ENCODE measurements at regions not wholly inside any gene's neighbourhood (a gene's known extent, or its start where the extent isn't known, plus 50 kb on each side); places are given as distances from the start of the nearest gene placed in this dataset.

GRCh38 chr11:122337704-122338103, 221.7 kb upstream of the BLID start:
- Mint-ChIP-seq H3K4me3 (no peak overlapping the region), H3K36me3 (no peaks in the 10 kb centered on the region), H3K27me3 (peaks cover 4% of the 10 kb centered on the region), H3K4me1 (no peaks in the 10 kb centered on the region), H3K27ac (no peak overlapping the region), H3K9me3 (no peaks in the 10 kb centered on the region)

GRCh38 chr11:122337241-122337640, 221.2 kb upstream of the BLID start:
- Mint-ChIP-seq H3K27me3 (peaks cover 4% of the 10 kb centered on the region), H3K9me3 (no peaks in the 10 kb centered on the region), H3K27ac (no peak overlapping the region), H3K36me3 (no peaks in the 10 kb centered on the region), H3K4me3 (no peak overlapping the region), H3K4me1 (no peaks in the 10 kb centered on the region)

DNA sequence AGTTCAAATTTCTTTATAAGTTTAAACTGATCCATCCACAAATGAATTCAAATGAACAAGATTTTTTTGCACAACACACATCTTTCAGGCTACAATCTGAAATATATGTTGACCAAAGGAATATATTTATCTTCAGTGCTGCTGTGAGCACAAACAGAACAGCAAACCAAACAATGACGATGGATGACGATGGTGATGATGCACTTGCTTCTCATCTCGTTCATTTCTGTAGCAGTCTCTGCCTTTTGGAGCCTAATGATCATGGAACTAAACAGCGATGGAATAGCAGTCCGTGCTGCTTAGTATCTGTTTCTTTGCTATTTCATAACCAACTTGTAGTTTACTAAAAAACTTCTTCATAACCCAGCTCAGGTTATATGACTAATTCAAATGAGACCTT, 220.7 kb upstream of the BLID start:
- Mint-ChIP-seq H3K27me3 (peaks cover 4% of the 10 kb centered on the region), H3K4me1 (no peaks in the 10 kb centered on the region), H3K27ac (no peak overlapping the region), H3K4me3 (no peak overlapping the region), H3K36me3 (no peaks in the 10 kb centered on the region), H3K9me3 (no peaks in the 10 kb centered on the region)

DNA sequence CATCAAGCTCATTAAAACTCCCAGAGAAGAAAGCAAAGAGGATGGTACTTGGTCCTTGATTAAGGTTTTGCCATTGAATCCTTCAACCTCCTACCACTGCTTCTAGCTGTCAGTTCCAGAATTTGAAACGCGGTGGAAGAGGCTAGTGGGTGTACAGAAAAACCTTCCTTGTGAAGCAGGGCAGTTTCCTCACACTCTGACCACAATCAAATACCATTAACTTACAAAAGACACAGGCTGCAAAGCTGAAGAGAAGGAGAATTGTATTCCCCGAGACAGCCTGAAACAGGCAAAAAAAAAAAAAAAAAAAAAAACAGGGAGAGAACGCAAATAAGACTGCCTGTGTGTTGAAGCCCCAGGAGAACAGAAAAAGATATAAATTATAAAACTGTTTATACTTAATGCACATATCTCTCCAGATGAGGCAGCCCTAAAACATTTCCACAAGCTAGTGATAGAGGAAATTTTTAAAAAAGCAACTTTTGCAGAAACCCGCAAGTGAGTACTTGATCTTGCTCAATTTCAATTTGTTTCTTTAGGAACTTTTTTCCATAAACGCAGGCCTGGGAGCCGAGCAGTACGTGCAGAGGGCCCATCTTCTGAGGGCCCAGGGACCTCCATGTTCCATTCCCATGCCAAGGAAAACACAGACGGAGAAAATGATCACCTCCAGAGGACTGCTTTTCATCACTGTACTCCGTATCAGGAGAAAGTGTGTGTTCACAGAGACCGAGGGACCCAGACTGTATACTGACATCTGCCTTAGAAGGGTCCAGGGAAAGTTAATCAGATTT, 218.7 kb upstream of the BLID start:
- no peaks in the 10 kb centered on the region for H3K4me1 Mint-ChIP-seq
- no peaks in the 10 kb centered on the region for H3K36me3 Mint-ChIP-seq
- H3K4me3 Mint-ChIP-seq, result no peak overlapping the region
- H3K27me3 Mint-ChIP-seq, result peaks cover 4% of the 10 kb centered on the region
- H3K9me3 Mint-ChIP-seq, result no peaks in the 10 kb centered on the region
- H3K27ac Mint-ChIP-seq, result no peak overlapping the region

- Mint-ChIP-seq H3K4me3 (no peak overlapping the region), H3K36me3 (no peaks in the 10 kb centered on the region), H3K9me3 (no peaks in the 10 kb centered on the region), H3K27ac (no peak overlapping the region), H3K27me3 (peaks cover 3% of the 10 kb centered on the region), H3K4me1 (no peaks in the 10 kb centered on the region)
These were observed 217.5 kb upstream of the BLID start for GRCh38 chr11:122333467-122333866.

DNA sequence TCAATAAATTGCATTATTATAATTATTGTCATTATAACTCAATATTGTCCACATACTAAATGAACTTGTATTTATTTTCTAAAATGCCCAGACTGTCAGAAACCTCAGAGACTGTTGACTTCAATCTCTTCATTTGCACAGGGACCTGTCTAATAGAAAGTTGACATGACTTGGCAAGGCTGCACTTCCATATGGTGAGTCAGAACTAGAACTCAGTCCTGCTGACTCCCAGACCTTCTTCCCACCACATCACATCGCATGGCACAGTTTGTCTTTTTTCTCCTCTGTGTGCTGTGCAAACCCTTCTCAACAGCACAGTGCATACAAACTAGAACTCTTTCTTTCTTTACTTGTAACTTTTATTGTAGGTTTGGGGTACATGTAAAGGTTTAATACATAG, 215.1 kb upstream of the BLID start:
- no peak overlapping the region for H3K4me3 Mint-ChIP-seq
- H3K36me3 Mint-ChIP-seq, result no peaks in the 10 kb centered on the region
- H3K4me1 Mint-ChIP-seq, result no peaks in the 10 kb centered on the region
- no peak overlapping the region for H3K27ac Mint-ChIP-seq
- peaks cover 3% of the 10 kb centered on the region for H3K27me3 Mint-ChIP-seq
- H3K9me3 Mint-ChIP-seq, result no peaks in the 10 kb centered on the region

DNA sequence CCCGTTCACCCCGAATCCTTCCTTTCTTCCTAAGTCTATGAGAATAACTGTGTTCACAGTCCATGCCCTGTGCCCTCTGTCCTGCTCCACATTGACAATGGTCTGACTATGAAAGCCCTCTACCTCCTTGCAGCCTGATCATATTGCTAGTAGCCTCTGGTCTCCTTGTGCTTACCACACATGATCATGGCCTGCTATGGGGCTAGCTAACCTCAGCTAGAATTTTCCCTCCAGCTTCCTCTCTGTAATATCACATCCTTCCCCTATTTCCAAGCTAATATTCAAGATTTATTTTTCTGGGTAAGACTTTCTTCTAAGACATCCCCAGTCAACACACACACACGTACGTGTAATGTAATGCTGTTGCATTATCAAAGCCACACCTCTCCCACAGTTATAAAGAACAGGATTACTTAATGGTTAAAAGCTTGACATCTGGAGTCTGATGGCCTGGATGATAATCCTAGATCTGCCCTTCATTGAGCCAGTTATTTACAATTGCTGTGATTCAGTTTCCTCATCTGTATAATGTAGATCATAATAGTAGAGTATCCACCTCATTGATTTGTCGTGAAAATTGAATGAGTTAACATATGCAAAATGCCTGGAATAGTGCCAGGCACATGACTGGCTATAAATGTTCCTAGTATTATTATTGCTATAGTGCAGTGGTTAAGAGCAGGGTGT, 214.4 kb upstream of the BLID start:
- Mint-ChIP-seq H3K27me3 (peaks cover 3% of the 10 kb centered on the region), H3K9me3 (no peaks in the 10 kb centered on the region), H3K4me3 (no peak overlapping the region), H3K36me3 (no peaks in the 10 kb centered on the region), H3K27ac (no peak overlapping the region), H3K4me1 (no peaks in the 10 kb centered on the region)

DNA sequence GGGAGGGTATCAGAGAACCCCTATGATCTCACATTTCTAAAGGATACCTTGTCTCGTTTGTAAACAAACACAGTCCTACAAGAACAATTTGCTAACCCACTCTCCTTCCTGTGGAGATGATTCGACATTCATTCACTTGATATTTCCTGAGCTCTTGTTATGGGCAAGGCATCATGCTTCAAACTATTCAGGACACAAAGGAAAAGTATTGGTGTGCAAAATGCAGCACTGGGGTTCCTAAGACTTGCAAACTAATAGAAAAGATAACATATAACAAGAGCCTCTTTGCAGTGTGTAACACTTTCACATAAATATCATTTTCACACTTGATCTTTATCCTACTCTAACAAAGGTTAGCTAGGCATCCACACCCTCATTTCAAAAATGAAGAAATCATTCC, 211.5 kb upstream of the BLID start:
- no peaks in the 10 kb centered on the region for H3K36me3 Mint-ChIP-seq
- H3K27ac Mint-ChIP-seq, result no peak overlapping the region
- H3K4me1 Mint-ChIP-seq, result no peaks in the 10 kb centered on the region
- no peaks in the 10 kb centered on the region for H3K9me3 Mint-ChIP-seq
- peaks cover under 1% of the 10 kb centered on the region for H3K27me3 Mint-ChIP-seq
- no peak overlapping the region for H3K4me3 Mint-ChIP-seq

GRCh38 chr11:122323754-122324421, 207.9 kb upstream of the BLID start:
- Mint-ChIP-seq H3K27ac (no peak overlapping the region), H3K4me3 (no peak overlapping the region), H3K9me3 (no peaks in the 10 kb centered on the region), H3K27me3 (peaks cover 2% of the 10 kb centered on the region), H3K36me3 (no peaks in the 10 kb centered on the region), H3K4me1 (no peaks in the 10 kb centered on the region)

- no peaks in the 10 kb centered on the region for H3K4me1 Mint-ChIP-seq
- no peak overlapping the region for H3K27ac Mint-ChIP-seq
- H3K27me3 Mint-ChIP-seq, result peaks cover 2% of the 10 kb centered on the region
- no peaks in the 10 kb centered on the region for H3K36me3 Mint-ChIP-seq
- H3K9me3 Mint-ChIP-seq, result no peaks in the 10 kb centered on the region
- H3K4me3 Mint-ChIP-seq, result no peak overlapping the region
These were observed 206.3 kb upstream of the BLID start for GRCh38 chr11:122322329-122322728.

DNA sequence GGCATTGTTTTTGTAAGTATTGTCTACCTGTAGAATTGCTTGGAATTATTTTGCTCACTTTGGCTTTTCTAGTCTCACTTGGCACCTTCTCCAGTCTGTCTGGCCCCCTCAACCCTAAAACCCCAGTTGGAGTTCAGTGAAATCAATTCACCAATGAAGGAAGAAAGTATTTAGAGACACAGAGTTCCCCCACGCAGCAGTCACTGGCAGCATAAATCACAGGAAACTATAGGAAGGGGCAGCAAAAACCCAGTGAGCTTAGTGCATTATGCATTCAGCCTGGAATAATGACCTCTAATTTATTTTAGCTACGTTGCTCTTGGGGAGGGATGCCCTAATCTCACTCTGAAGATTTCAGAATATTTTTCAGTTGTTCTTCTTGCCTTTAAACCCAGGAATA, 204.7 kb upstream of the BLID start:
- Mint-ChIP-seq H3K36me3 (no peaks in the 10 kb centered on the region), H3K4me3 (no peak overlapping the region), H3K27ac (no peak overlapping the region), H3K9me3 (no peaks in the 10 kb centered on the region), H3K4me1 (no peaks in the 10 kb centered on the region), H3K27me3 (peaks cover 4% of the 10 kb centered on the region)

DNA sequence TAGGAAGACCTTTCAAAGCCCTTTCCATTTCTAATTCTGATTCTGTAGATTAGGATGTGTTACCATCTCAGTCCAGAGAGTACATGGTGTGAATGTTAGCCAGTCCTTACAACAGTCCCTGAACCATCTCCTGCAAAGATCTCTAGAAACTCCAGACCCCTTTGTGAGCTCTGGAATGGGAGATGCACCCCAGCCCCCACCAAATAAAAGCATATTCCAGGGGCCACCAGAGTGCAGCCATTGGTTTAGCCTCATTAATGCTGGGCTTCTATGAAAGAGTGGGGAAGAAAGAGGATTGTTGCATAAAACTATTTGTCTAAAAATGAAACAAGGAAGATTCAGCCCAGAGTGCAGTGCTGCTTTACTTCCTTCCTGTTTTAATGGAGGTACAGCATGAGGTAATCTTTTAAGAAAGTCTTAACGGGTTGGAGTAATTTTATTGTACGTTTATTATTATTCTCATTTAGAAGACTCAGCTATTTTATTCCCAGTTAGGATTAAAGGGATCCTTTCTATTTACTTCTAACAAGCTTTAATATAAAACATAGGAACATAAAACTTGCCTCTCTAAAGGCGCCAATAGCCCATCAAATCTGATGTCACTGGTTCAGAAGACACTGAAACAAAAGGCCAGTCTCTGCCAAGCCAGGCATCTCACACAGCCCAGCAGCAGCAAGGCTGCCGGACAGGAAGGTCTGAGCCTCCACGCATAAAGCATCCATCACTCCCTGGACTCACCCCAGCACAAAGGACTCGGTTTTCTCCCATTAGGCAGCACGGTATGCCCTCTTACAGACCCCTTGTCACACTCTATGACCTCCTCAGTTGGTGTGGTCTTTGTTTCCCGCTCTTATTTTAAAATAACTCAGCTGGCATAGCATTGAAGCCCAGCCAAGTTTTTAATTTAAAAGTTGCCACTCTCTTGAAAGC, 203.9 kb upstream of the BLID start:
- H3K4me3 Mint-ChIP-seq, result no peak overlapping the region
- H3K9me3 Mint-ChIP-seq, result no peaks in the 10 kb centered on the region
- no peaks in the 10 kb centered on the region for H3K36me3 Mint-ChIP-seq
- no peak overlapping the region for H3K27ac Mint-ChIP-seq
- no peaks in the 10 kb centered on the region for H3K4me1 Mint-ChIP-seq
- peaks cover 6% of the 10 kb centered on the region for H3K27me3 Mint-ChIP-seq

DNA sequence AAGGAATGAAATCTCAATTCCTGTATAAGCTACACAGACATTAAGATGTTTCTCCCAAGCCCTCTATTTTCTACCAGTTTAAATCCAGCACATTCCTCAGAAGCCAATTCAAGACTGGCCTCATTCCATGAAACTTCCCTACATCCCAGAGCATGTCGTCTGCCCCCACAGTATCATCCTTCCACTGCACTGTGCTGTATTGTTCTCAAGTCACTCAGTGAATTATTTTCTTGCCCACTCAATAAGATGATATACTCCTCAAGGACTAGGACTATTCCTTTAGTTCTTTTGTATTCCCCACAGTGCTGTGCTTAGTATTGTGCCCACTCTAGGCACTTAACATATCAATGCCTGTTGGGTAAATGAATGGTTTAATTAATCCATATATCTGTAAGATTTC, 203.1 kb upstream of the BLID start:
- H3K27ac Mint-ChIP-seq, result no peak overlapping the region
- peaks cover 6% of the 10 kb centered on the region for H3K27me3 Mint-ChIP-seq
- no peak overlapping the region for H3K4me3 Mint-ChIP-seq
- H3K36me3 Mint-ChIP-seq, result no peaks in the 10 kb centered on the region
- no peaks in the 10 kb centered on the region for H3K9me3 Mint-ChIP-seq
- H3K4me1 Mint-ChIP-seq, result no peaks in the 10 kb centered on the region

DNA sequence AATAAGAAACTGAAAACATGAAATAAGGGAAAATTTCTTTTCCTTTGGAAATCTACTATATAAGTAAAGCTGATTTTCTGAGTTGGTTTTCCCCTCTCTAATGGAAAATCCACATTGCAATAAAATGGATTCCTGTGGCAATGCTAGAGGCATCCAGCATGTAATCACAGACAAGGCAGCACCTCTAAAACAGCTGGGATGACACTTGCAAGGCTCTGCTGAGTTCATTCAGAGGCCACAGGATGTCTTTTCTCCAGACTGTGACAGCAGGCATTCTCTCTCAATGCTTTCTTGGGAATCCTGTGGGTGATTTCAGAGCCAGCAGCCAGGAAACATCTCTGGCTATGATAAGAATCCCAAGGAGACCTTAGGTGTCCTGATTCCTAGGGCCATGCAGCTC, 201.3 kb upstream of the BLID start:
- H3K4me3 Mint-ChIP-seq, result no peak overlapping the region
- H3K36me3 Mint-ChIP-seq, result no peaks in the 10 kb centered on the region
- no peaks in the 10 kb centered on the region for H3K4me1 Mint-ChIP-seq
- peaks cover 6% of the 10 kb centered on the region for H3K27me3 Mint-ChIP-seq
- no peaks in the 10 kb centered on the region for H3K9me3 Mint-ChIP-seq
- H3K27ac Mint-ChIP-seq, result no peak overlapping the region

DNA sequence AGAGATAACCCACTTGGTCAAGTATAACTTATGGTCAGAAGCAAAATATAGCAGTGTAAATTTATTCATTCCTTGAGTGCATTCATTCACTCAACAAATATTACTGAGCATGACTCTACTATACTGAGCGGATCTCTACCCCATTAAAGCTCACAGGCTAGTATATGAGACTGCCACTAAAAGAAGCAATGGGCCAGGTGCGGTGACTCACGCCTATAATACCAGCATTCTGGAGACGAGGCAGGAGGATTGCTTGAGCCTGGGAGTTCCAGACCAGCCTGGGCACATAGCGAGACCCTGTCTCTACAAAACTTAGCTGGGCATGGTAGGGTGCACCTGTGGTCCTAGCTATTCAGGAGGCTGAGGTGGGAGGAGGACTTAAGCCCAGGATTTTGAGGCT, 197.6 kb upstream of the BLID start:
- Mint-ChIP-seq H3K27ac (no peak overlapping the region), H3K36me3 (no peaks in the 10 kb centered on the region), H3K4me3 (no peak overlapping the region), H3K9me3 (no peaks in the 10 kb centered on the region), H3K4me1 (no peaks in the 10 kb centered on the region), H3K27me3 (peaks cover 6% of the 10 kb centered on the region)
